ENCODE measurements at regions not wholly inside any gene's neighbourhood (a gene's known extent, or its start where the extent isn't known, plus 50 kb on each side); places are given as distances from the start of the nearest gene placed in this dataset.

DNA sequence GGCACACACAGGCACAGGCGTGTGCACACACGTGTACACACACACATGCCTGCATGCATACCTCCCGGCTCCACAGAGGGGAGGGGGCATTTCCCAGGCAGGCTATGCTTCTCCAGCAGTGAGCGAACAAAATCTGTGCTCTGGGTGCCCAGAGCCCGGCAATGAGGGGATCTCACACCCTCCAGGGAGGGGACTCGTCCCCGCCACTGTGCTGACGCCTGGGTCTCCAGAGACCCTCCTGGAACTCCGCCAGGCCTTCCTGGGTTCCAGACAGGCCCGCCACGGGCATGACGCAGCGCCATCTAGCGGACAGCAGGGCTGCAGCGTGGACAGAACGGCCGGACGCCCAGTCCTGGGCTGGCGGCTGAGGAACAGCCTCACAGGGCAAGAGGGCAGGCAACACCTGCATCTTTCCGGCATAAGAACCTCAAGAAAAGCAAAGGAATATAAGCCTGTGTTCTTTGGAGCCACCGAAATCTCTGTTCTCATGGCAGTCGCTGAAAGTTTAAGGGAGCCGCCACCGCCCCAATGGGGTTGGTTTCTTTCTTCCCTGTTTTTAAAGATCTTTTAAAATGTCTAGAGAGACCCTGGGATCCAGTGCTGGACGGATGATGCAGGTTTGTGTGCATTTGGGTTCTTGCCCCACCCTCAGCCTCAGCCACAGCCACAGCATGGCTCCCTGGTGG, 135.6 kb upstream of the PPP1R26 start:
- H3K27me3 ChIP-seq: no peaks in the 10 kb centered on the region
- no peaks in the 10 kb centered on the region for H3K9me3 ChIP-seq
- H3K36me3 ChIP-seq (ENCODE audit: low read depth, missing control alignments): no peaks in the 10 kb centered on the region
- no peak overlapping the region for H3K27ac ChIP-seq
- intact Hi-C loops (cut with DNase I; ENCODE audit: low total_unique reads): loop anchor here (5.0 kb wide), 1 partner anchor 257 kb away; the partner anchor contains the start of gene OLFM1
- H3K4me3 ChIP-seq: no peak overlapping the region
- peak; percentile 67 for DNase-seq
- TF ChIP-seq POLR2A (IDR thresholded peaks at IDR 0.05): no peak
- TF ChIP-seq, protein P1, sequence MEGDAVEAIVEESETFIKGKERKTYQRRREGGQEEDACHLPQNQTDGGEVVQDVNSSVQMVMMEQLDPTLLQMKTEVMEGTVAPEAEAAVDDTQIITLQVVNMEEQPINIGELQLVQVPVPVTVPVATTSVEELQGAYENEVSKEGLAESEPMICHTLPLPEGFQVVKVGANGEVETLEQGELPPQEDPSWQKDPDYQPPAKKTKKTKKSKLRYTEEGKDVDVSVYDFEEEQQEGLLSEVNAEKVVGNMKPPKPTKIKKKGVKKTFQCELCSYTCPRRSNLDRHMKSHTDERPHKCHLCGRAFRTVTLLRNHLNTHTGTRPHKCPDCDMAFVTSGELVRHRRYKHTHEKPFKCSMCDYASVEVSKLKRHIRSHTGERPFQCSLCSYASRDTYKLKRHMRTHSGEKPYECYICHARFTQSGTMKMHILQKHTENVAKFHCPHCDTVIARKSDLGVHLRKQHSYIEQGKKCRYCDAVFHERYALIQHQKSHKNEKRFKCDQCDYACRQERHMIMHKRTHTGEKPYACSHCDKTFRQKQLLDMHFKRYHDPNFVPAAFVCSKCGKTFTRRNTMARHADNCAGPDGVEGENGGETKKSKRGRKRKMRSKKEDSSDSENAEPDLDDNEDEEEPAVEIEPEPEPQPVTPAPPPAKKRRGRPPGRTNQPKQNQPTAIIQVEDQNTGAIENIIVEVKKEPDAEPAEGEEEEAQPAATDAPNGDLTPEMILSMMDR (IDR thresholded peaks at IDR 0.05): peak; percentile 77 to 85 (median 81)
- H3K4me1 ChIP-seq: no peaks in the 10 kb centered on the region
- WGBS, 2 donors: 33 to 38% methylated on average over 16 to 25 of the region's 25 CpGs

DNA sequence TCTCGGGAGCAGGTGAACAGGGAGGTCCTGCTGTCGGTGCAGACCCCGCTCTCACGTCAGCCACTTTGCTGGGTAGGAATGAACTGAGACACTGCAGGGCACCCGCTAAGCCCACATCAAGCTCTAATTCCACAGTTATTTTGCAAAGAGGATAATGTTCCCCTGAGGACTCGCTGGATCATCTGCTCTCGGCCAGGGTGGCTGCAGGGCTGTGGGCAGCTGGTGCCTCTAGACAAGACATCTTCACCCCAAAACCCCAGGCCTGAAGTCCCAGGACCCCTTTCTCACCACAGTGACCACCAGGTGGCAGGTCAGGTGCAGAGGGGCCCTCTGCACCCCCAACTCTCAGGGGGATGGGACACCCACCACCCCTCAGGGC, 135.1 kb upstream of the PPP1R26 start:
- WGBS, 2 donors: 92% methylated on average over 2 to 6 of the region's 7 CpGs
- Histone ChIP-seq H3K36me3 (ENCODE audit: low read depth, missing control alignments) (no peaks in the 10 kb centered on the region), H3K27ac (no peak overlapping the region), H3K4me1 (no peaks in the 10 kb centered on the region), H3K4me3 (no peak overlapping the region), H3K27me3 (no peaks in the 10 kb centered on the region), H3K9me3 (no peaks in the 10 kb centered on the region)
- TF ChIP-seq POLR2A (IDR thresholded peaks at IDR 0.05): no peak
- TF ChIP-seq, protein P1 (IDR thresholded peaks at IDR 0.05): no peak
- intact Hi-C loops (cut with DNase I; ENCODE audit: low total_unique reads): loop anchor here (5.0 kb wide), 1 partner anchor 257 kb away; the partner anchor contains the start of gene OLFM1
- no peak for DNase-seq

DNA sequence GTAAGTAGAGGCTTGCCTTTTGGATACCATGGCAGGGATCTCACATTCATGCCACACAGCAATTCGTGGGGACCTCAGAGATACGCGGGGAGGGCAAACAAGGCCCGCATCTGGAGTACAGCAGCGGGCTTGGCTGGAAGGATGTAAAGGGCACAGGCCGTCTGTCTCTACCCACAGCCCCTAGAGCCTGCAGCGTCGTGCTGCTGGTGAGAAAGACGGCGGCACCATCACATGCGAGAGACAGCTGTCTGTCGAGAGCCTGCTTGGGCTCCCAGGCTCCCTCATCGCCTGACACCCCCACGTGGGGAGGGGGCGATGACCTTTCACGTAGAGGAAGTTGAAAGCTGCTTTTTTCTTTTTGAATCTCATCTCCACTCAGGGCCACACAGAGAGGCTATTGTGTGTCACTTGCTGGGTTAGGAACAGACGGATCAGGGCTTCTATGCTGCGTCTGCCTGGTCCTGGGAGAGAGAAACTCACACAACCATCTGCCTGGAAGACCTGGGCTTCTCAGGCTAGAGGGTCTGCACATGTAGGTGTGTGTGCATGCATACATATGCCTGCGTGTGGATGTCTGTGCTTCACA, 134.6 kb upstream of the PPP1R26 start:
- WGBS, 2 donors: 80 to 81% methylated on average over 14 to 19 of the region's 19 CpGs
- no peaks in the 10 kb centered on the region for H3K27me3 ChIP-seq

DNA sequence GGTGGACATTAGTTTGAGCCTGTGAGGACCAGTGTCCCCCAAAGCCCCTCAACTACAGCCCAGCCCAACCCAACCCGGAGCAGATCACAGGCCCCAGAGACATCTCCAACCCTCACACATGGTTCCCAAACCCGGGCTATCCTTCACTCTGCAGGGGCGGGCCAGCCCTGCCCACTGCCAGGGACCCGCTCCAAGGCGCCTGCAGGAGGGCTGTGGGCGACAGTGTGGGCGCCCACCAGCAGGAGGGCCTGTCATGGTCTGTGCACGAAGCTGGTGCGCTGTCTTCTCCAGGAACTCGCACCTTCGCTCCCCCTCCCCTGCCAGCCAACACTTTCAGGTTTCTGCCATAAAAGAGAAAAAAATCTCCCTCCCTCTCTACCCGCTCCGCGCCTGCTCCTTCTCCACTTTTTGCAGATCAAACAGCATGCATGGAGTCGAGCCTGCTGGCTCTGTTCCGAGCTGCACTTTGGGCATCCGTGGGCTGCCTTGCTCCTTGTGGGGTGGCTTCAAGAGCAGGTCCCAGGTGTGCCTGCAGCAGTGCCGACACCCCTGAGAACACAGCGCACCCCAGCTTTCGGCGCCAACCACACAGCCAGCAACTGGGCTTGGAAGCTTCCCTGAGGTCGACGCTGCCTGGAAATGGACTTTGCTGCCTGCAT, 133.7 kb upstream of the PPP1R26 start:
- no peaks in the 10 kb centered on the region for H3K4me1 ChIP-seq
- intact Hi-C loops (cut with DNase I; ENCODE audit: low total_unique reads): no loop called here
- H3K36me3 ChIP-seq (ENCODE audit: low read depth, missing control alignments): no peaks in the 10 kb centered on the region
- TF ChIP-seq, protein P1 (IDR thresholded peaks at IDR 0.05): no peak
- 82 to 89% methylated on average over 20 to 23 of the region's 23 CpGs for WGBS, 2 donors
- H3K9me3 ChIP-seq: no peaks in the 10 kb centered on the region
- DNase-seq: no peak
- H3K27ac ChIP-seq: no peak overlapping the region
- no peaks in the 10 kb centered on the region for H3K27me3 ChIP-seq
- H3K4me3 ChIP-seq: no peak overlapping the region

More for the DNA sequence above, 134.6 kb upstream of the PPP1R26 start:
- Histone ChIP-seq H3K36me3 (ENCODE audit: low read depth, missing control alignments) (no peaks in the 10 kb centered on the region), H3K4me3 (no peak overlapping the region), H3K27ac (no peak overlapping the region), H3K4me1 (no peaks in the 10 kb centered on the region), H3K9me3 (no peaks in the 10 kb centered on the region)
- DNase-seq: no peak
- TF ChIP-seq, protein P1 (IDR thresholded peaks at IDR 0.05): no peak
- no peak for TF ChIP-seq POLR2A (IDR thresholded peaks at IDR 0.05)
- intact Hi-C loops (cut with DNase I; ENCODE audit: low total_unique reads): loop anchor here (5.0 kb wide), 1 partner anchor 258 kb away; the partner anchor contains the start of gene OLFM1
